GM13976 (cell line): ENCODE measurements at regions not wholly inside any gene's neighbourhood (a gene's known extent, or its start where the extent isn't known, plus 50 kb on each side); places are given as distances from the start of the nearest gene placed in this dataset.
"Not testable (repeated sequence)": the region's sequence is repeated elsewhere in the genome, so short reads cannot be mapped to it uniquely, and the experiment has no call there.

Source experiments
- DNase-seq: peaks from one replicate; pipeline ENCODE4 v3.0.0; 2012; ENCODE audit warnings: low spot score
- in situ Hi-C: fragments of 300-500 bp; cut with MboI; formaldehyde crosslinking; loops from one replicate; pipeline ENCODE4 v1.12.0; 2022; ENCODE audit warnings: low sequenced_read_pairs, mixed read lengths, inconsistent platforms; ENCODE audit not compliant: unreplicated experiment
- TF ChIP-seq, protein P1 (sequence below): IDR thresholded peaks from 2 replicates; pipeline ENCODE4 v1.5.1; 2012; ENCODE audit warnings: borderline replicate concordance, mild to moderate bottlenecking; ENCODE audit not compliant: insufficient read depth; ENCODE audit errors: extremely low read depth, missing control alignments, control extremely low read depth

DNA sequence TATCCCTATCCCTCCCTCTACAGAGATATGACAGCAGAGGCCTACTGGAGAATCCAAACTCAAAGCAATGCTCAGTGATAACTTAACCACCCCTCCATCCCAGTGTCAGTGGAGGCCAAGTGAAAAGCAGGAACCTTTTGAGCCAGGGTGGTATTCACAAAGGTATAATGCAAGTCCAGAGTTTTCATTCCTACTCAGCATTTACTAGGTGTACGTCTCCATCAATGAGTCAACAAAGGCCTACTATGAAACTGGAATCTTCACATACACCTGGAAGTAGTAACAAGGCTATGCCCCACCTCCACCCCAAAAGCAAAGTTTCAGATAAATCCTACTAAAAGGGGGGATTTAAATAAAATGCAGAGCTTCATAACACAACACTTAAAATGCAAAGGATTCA, 4761.7 kb upstream of the OR11H1 start:
- in situ Hi-C loops, DNase-seq: not testable (repeated sequence)

GRCh38 chr22:10768875-10769274, 4759.1 kb upstream of the OR11H1 start:
- DNase-seq, in situ Hi-C loops: not testable (repeated sequence)

- DNase-seq, in situ Hi-C loops: not testable (repeated sequence)
Measured at GRCh38 chr22:10771744-10772143, 4756.2 kb upstream of the OR11H1 start.

DNA sequence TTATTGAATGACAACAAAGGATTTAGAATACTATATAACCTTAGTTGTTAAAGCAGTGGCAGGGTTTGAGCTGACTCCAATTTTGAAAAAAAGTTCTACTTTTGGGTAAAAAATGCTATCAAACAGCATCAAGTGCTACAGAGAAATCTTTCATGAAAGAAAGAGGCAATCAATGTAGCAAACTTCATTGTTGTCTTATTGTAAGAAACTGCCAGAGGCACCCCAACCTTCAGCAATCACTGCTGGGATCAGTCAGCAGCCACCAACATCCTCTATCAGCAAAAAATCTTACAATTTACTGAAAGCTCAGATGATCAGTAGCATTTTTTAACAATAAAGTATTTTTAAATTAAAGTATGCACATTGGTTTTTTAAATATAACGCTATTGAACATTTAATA, 4754.7 kb upstream of the OR11H1 start:
- in situ Hi-C loops, DNase-seq: not testable (repeated sequence)

- in situ Hi-C loops, DNase-seq: not testable (repeated sequence)
Measured at GRCh38 chr22:10775601-10776357, 4752.2 kb upstream of the OR11H1 start.

GRCh38 chr22:10776358-10776729, 4751.6 kb upstream of the OR11H1 start:
- DNase-seq, in situ Hi-C loops: not testable (repeated sequence)

DNA sequence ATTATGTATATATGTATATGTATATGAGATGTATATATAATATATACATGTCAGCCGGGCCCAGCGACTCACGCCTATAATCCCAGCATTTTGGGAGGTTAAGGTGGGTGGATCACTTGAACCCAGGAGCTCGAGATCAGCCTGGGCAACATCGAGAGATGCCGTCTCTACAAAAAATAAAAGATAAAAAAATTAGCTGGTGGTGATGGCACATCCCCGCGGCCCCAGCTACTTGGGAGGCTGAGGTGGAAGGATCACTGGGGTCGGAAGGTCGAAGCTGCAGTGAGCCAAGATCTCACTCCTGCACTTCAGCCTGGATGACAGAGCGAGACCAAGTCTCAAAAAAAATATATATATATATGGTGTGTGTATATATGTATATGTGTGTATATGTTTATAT, 4750.3 kb upstream of the OR11H1 start:
- in situ Hi-C loops, DNase-seq: not testable (repeated sequence)

GRCh38 chr22:10778296-10778814, 4749.6 kb upstream of the OR11H1 start:
- TF ChIP-seq, protein P1, sequence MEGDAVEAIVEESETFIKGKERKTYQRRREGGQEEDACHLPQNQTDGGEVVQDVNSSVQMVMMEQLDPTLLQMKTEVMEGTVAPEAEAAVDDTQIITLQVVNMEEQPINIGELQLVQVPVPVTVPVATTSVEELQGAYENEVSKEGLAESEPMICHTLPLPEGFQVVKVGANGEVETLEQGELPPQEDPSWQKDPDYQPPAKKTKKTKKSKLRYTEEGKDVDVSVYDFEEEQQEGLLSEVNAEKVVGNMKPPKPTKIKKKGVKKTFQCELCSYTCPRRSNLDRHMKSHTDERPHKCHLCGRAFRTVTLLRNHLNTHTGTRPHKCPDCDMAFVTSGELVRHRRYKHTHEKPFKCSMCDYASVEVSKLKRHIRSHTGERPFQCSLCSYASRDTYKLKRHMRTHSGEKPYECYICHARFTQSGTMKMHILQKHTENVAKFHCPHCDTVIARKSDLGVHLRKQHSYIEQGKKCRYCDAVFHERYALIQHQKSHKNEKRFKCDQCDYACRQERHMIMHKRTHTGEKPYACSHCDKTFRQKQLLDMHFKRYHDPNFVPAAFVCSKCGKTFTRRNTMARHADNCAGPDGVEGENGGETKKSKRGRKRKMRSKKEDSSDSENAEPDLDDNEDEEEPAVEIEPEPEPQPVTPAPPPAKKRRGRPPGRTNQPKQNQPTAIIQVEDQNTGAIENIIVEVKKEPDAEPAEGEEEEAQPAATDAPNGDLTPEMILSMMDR, result no peak
- in situ Hi-C loops, result no loop called here
- no peak for DNase-seq

DNA sequence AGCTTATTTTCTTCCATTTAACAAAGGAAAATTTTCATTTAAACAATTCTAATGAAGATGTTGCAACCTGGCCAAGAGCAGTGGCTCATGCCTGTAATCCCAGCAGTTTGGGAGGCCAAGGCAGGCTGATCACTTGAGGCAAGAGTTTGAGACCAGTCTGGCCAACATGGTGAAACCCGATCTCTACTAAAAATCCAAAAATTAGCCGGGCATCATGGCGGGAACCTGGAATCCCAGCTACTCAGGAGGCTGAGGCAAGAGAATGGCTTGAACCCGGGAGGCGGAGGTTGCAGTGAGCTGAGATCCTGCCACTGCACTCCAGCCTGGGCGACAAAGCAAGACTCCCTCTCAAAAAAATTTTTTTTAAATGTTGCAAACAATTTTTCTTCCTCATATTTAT, 4748.8 kb upstream of the OR11H1 start:
- in situ Hi-C loops, DNase-seq: not testable (repeated sequence)

DNA sequence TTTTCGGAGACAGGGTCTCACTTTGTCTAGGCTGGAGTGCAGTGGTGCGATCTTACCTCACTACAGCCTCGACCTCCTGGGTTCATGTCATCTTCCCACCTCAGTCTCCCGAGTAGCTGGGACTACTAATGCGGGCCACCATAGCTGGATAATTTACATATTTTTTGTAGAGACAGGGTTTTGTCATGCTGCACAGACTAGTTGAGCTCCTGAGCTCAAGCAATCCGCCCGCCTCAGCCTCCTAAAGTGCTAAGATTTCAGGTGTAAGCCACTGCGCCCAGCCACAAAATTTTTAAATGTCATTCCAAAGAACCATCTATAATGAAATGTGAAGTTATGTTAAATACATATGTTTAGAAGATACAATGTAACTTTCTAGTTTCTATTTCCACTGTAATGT, 4747.7 kb upstream of the OR11H1 start:
- in situ Hi-C loops, result no loop called here
- DNase-seq, result no peak
- TF ChIP-seq, protein P1, result no peak

- no peak for DNase-seq
- TF ChIP-seq, protein P1, result no peak
- in situ Hi-C loops, result no loop called here
Measured at GRCh38 chr22:10781571-10782403, 4746.2 kb upstream of the OR11H1 start.
